Jurkat, Clone E6-1 (cell line): ENCODE measurements at regions not wholly inside any gene's neighbourhood (a gene's known extent, or its start where the extent isn't known, plus 50 kb on each side); places are given as distances from the start of the nearest gene placed in this dataset.

Source experiments
- DNase-seq: peaks from one replicate; pipeline ENCODE4 v3.0.0-alpha.2; 2011; ENCODE audit warnings: low read depth, low spot score
- H3K4me3 ChIP-seq: 2 replicates; pipeline ENCODE4 v1.5.1; 2011; ENCODE audit warnings: mild to moderate bottlenecking, low read length, control low read depth, moderate library complexity

DNA sequence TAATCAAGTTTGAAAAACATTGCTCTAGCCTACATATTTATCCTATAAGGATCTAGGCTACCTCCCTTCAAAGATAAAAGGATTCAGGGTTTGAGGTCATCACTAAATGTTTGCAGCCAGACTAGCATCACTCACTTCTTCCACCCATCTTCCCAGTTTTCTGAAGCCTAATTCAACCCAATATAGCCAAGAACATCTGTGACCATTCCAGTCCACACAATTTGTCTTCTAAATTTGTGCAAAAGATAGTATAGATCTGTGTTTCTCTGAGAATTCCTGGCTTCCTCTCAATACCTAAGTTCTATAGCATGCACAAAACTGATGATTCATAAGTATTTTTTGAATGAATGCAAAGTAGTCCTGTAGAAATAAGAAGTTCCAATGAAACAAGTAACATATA lies 103.0 kb upstream of the CDK1 start:
- DNase-seq, result no peak
- H3K4me3 ChIP-seq, result no peak overlapping the region

DNA sequence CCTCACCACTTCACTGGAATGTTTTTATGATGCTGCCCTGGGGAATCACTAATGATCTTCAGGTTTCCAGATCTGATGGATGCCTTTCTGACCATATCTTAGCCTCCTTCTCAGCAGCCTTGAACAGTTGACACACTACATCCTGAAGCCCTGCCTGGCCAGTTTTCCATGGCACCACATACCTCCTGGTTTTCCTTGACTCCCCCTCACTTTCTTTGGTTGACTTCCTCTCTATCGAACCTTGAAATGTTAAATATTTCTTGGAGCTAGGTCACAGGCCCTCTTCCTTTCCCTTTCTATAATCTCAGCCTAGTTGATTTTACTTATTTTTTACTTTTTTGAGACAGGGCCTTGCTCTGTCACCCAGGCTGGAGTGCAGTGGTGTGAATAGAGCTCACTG lies 108.8 kb upstream of the CDK1 start:
- no peak for DNase-seq
- H3K4me3 ChIP-seq, result no peak overlapping the region

DNA sequence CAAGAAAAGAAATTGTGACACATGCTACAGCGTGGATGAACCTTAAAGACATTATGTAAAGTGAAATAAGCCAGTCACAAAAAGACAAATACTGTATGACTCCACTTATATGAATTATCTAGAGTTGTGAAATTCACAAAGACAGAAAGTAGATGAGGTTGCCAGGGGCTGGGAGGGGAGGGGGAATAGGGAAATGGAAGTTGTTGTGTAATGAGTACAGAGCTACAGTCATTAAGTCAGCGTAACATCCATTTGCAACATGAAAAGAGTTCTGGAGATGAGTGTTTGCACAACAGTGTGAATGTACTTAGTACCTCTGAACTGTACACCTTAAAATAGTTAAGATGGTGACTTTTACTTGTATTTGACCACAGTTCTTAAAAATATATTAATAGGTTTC lies 112.1 kb upstream of the CDK1 start:
- H3K4me3 ChIP-seq, result no peak overlapping the region
- no peak for DNase-seq

DNA sequence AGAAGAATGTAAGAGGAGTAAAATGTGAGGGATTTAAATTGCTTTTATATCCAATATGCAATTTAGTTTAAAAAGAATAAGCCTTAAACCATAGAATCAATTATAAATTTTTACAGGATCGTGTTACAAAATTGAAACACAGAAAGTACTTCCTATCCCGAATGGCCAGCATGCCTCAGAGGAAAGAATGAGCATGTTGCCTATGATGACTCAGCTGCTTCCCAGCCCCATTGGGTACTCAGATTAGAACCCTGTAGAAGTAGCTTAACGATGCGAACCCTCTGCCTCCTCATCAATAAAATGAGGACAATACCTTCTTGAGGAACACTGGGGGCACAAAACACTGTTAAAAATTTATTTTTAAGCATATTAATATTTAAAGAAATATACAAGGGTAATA lies 113.4 kb upstream of the CDK1 start:
- DNase-seq, result no peak
- no peak overlapping the region for H3K4me3 ChIP-seq

GRCh38 chr10:60663850-60664249 lies 114.4 kb upstream of the CDK1 start:
- H3K4me3 ChIP-seq, result no peak overlapping the region
- DNase-seq, result no peak

DNA sequence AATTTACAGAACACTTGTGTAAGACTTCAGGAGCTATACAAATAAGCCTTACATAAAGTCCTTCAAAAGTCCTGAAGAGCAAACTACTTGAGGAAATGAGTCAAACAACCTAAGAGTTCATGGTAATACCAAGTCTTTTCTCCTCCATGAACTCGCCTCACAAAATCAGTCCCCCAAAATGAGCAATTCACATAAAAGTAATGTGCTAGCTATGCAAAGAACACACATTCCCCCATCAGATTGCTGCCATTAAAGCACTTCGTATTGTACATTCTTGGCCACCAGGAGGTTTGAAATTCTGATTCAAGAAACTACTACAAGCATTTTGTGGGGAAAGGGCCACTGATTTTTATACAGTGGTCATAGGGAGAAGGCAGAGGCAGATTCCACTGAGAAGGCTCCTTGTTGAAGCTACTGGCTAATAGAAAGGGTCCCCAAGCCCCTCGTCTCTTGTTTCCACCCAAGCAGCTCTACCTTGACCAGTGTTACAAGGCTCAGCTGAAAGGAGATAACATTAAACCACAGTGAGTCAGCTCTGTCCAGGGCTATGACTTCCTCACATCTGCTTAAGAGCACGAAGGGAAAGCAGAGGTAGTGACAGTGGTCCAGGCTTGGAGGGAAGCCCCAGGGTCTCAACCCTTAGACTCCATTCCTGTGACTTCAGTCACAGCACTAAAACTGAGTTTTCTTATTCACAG lies 115.2 kb upstream of the CDK1 start:
- H3K4me3 ChIP-seq, result no peak overlapping the region
- no peak for DNase-seq

GRCh38 chr10:60661637-60662036 lies 116.6 kb upstream of the CDK1 start:
- DNase-seq, result no peak
- no peak overlapping the region for H3K4me3 ChIP-seq

GRCh38 chr10:60660625-60661024 lies 117.7 kb upstream of the CDK1 start:
- DNase-seq, result no peak

GRCh38 chr10:60654813-60655464 lies 123.3 kb upstream of the CDK1 start:
- no peak overlapping the region for H3K4me3 ChIP-seq
- DNase-seq, result no peak

More at GRCh38 chr10:60660625-60661024, 117.7 kb upstream of the CDK1 start:
- H3K4me3 ChIP-seq, result no peak overlapping the region

DNA sequence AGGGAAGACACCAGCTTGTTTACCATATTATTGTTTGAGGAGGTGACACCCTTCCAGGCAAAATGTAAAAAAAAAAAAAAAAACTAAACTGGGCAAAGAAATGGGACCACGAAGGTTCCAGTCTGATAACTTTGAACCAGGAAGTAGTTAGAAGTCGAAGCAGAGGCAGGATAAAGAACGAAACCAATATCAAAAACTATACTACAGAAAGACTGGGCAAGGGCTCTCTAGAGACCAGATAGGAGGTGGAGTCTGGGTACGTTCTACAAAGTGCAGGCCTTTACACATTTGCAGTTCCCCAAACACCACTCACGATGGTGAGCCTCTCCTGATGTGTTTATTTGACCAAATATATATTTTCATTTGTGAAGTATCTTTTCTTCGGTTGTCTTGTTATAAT lies 125.7 kb upstream of the CDK1 start:
- no peak for DNase-seq
- no peak overlapping the region for H3K4me3 ChIP-seq

GRCh38 chr10:60650378-60650800 lies 127.9 kb upstream of the CDK1 start:
- H3K4me3 ChIP-seq, result no peak overlapping the region
- no peak for DNase-seq

- no peak overlapping the region for H3K4me3 ChIP-seq
- DNase-seq, result no peak
Observed at GRCh38 chr10:60649485-60650377, 128.5 kb upstream of the CDK1 start.

DNA sequence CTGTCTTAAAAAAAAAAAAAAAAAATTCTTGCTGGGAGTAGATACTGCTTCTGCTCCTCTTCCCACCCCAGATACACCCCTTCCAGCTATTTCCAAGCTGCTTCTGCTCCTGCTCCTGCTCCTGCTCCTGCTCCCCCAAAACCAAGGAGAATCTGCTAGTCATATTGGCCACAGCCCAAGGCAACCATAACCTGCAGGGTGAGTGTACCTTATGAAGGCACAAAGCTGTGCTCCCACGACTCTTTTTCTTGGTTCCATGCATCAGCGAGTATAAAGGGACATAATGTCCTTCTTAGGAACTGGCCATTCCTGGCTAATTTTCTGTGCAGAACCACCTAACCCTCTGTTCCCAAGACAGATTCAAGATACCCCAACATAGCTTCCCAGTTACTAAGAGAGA lies 129.5 kb upstream of the CDK1 start:
- no peak overlapping the region for H3K4me3 ChIP-seq
- no peak for DNase-seq

- peak; percentile 46 for DNase-seq
- no peak overlapping the region for H3K4me3 ChIP-seq
Observed at GRCh38 chr10:60646966-60647796, 131.1 kb upstream of the CDK1 start.

DNA sequence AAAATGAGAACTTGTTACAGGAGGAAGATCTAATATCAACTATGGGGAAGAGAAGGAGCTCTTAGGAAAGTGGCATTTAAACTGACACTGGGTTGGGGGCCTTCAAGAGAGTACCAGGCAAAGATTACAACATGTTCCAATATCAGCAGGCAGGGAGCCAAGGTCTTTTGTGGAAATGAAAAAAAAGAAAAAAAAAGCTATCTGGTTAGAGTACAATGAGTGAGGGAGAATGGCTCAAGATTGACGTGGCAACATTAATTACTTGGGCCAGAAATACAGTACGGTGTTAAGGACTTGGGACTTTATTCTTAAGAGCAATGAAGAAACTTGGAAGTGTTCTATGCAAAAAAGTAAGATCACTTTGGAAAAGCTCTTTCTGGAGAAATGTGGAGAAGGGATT lies 132.3 kb upstream of the CDK1 start:
- H3K4me3 ChIP-seq, result no peak overlapping the region
- DNase-seq, result no peak

DNA sequence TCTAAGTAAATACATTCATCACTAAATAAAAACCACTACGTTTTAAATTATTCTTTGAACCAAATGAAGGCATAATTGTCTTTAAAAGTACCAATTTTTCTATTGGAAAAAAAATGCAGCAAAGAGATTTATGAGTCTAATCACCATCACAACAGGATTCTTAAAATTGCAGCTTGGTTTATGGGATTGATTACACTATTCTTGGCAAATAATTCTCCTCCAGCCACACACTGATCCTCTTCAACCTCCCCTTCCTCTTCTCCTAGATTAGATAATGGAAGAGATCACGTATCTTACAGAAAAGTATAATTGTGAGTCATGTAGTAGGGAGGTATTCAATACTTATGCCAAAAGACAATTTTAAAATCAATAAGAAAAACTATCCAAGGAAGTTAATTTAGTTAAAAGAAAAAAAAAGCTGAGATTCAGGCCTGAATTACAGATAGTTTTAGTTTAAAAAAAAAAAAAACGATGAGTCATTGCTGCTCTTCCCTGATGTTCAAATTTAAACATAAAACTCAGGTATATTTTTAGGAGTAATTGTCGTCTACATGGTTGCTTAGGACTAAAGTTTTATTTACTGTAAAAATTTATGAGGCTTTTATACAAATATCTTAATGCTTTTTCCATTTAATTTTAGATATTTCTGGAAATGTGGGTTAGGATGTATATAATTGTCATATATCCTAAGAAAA lies 133.7 kb upstream of the CDK1 start:
- H3K4me3 ChIP-seq, result no peak overlapping the region
- DNase-seq, result no peak

DNA sequence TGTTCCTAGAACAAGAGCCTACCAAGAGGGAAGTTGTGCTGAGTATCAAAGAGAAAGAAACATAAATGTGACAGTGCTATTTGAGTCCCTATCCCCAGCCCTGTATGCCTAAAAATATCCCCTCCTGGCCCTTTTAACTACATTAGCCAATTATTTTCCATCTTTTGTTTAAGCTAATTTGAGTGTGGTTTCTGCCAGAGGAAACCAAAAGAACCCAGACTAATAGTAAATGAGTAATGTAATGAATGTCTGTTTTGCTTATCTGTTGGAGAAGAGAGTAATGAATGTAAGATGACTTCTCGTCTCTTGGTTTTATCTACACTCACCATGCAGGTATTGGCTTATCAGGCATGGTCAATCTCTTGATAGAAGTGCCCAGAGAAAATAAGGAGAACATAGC lies 134.4 kb upstream of the CDK1 start:
- no peak overlapping the region for H3K4me3 ChIP-seq
- no peak for DNase-seq

- no peak for DNase-seq
- no peak overlapping the region for H3K4me3 ChIP-seq
Observed at GRCh38 chr10:60629332-60629731, 148.9 kb upstream of the CDK1 start.
